ENCODE measurements at regions not wholly inside any gene's neighbourhood (a gene's known extent, or its start where the extent isn't known, plus 50 kb on each side); places are given as distances from the start of the nearest gene placed in this dataset.

- no peak overlapping the region for H3K4me2 ChIP-seq
- H3K27ac Mint-ChIP-seq = no peak overlapping the region
- peaks cover 11% of the 10 kb centered on the region for H3K4me1 Mint-ChIP-seq
- H3K4me3 Mint-ChIP-seq = no peak overlapping the region
- no peaks in the 10 kb centered on the region for H4K20me1 ChIP-seq (replicated peaks; ENCODE audit: insufficient read depth)
- no peak for DNase-seq (ENCODE audit: low spot score)
- TF ChIP-seq NANOG (IDR thresholded peaks at IDR 0.05; ENCODE audit: borderline replicate concordance) = no peak
- TF ChIP-seq EZH2phosphoT487 (IDR thresholded peaks at IDR 0.05; ENCODE audit: unreplicated experiment) = no peak
- TF ChIP-seq REST (IDR thresholded peaks at IDR 0.05; ENCODE audit: unreplicated experiment) = no peak
- TF ChIP-seq CREB1 (CRISPR knock-in tag; IDR thresholded peaks at IDR 0.05; ENCODE audit: low read depth) = no peak
- no peak for TF ChIP-seq JUNB (IDR thresholded peaks at IDR 0.05; ENCODE audit: unreplicated experiment)
- TF ChIP-seq ZNF462 (CRISPR knock-in tag; IDR thresholded peaks at IDR 0.05) = no peak
- TF ChIP-seq EZH2 (IDR thresholded peaks at IDR 0.05; ENCODE audit: low read depth, unreplicated experiment) = no peak
- no peak for TF ChIP-seq ZNF114 (CRISPR knock-in tag; IDR thresholded peaks at IDR 0.05)
- no peak for TF ChIP-seq STAT1 (IDR thresholded peaks at IDR 0.05; ENCODE audit: unreplicated experiment)
- no peak for TF ChIP-seq ZNF331 (CRISPR knock-in tag; IDR thresholded peaks at IDR 0.05; ENCODE audit: low read depth)
- no peak for TF ChIP-seq POLR2AphosphoS5 (IDR thresholded peaks at IDR 0.05; ENCODE audit: low read depth)
- peaks cover 19% of the 10 kb centered on the region for H3K27me3 Mint-ChIP-seq (ENCODE audit: insufficient read depth, low read depth, poor library complexity)
- no peak overlapping the region for H3K4me3 ChIP-seq
- no peaks in the 10 kb centered on the region for H3K9me2 ChIP-seq (ENCODE audit: insufficient read depth)
- H3K36me3 ChIP-seq (ENCODE audit: insufficient read depth) = no peaks in the 10 kb centered on the region
- H3F3A ChIP-seq (replicated peaks; ENCODE audit: low read depth) = no peaks in the 10 kb centered on the region
- H3K4me1 ChIP-seq (ENCODE audit: insufficient read depth) = no peaks in the 10 kb centered on the region
- H3K27ac ChIP-seq (ENCODE audit: low read depth) = no peak overlapping the region
- no peaks in the 10 kb centered on the region for H3K27me3 ChIP-seq (ENCODE audit: insufficient read depth)
- H3K9me3 Mint-ChIP-seq = no peaks in the 10 kb centered on the region
- H3K79me2 ChIP-seq (replicated peaks; ENCODE audit: insufficient read depth) = no peaks in the 10 kb centered on the region
- no peak overlapping the region for H2AFZ ChIP-seq
- no peak for ATAC-seq
- H3K36me3 Mint-ChIP-seq (ENCODE audit: low read depth) = no peaks in the 10 kb centered on the region
Observed at GRCh38 chr2:120618830-120619229, 116.8 kb upstream of the GLI2 start.
